SK-N-SH treated with all-trans-retinoic acid at 6 μM for 48 hours (cell line): ENCODE measurements at regions not wholly inside any gene's neighbourhood (a gene's known extent, or its start where the extent isn't known, plus 50 kb on each side); places are given as distances from the start of the nearest gene placed in this dataset.

Source experiments
- ATAC-seq: fragments of 200-7000 bp; cut with Tn5 transposase; 3 replicates; pipeline ENCODE4 v1.9.1; 2020; ENCODE audit warnings: mild to moderate bottlenecking, moderate library complexity
- ARNTL ChIP-seq: fragments of 450-650 bp; formaldehyde crosslinking; IDR thresholded peaks from 2 replicates; pipeline ENCODE4 v1.5.0; 2020; ENCODE audit warnings: low read depth, mild to moderate bottlenecking, moderate library complexity, borderline replicate concordance
- BACH2 ChIP-seq: fragments of 250-450 bp; sonication (Bioruptor Pico); IDR thresholded peaks from 2 replicates; pipeline ENCODE4 v1.9.0; 2021; ENCODE audit warnings: mild to moderate bottlenecking, borderline replicate concordance
- CSDC2 ChIP-seq: fragments of 250-450 bp; sonication (Bioruptor Pico); IDR thresholded peaks from 2 replicates; pipeline ENCODE4 v1.5.0; 2020; ENCODE audit warnings: mild to moderate bottlenecking, moderate library complexity
- ESRRG ChIP-seq: fragments of 250-450 bp; sonication (Bioruptor Pico); IDR thresholded peaks from 2 replicates; pipeline ENCODE4 v1.6.1; 2021; ENCODE audit warnings: mild to moderate bottlenecking
- GLIS3 ChIP-seq: fragments of 250-450 bp; sonication (Bioruptor Pico); IDR thresholded peaks from 2 replicates; pipeline ENCODE4 v1.5.0; 2020; ENCODE audit warnings: mild to moderate bottlenecking, moderate library complexity
- OSR1 ChIP-seq: fragments of 250-450 bp; sonication (Bioruptor Pico); IDR thresholded peaks from 2 replicates; pipeline ENCODE4 v1.8.0; 2022; ENCODE audit warnings: moderate library complexity, mild to moderate bottlenecking, inconsistent platforms
- PPARA ChIP-seq: fragments of 250-450 bp; sonication (Bioruptor Pico); IDR thresholded peaks from 2 replicates; pipeline ENCODE4 v1.5.0; 2020; ENCODE audit warnings: mild to moderate bottlenecking, borderline replicate concordance
- RARB ChIP-seq: fragments of 250-450 bp; sonication (Bioruptor Pico); IDR thresholded peaks from 2 replicates; pipeline ENCODE4 v1.8.0; 2021; ENCODE audit warnings: mild to moderate bottlenecking, moderate library complexity
- SNAI2 ChIP-seq: fragments of 250-450 bp; sonication (Bioruptor Pico); IDR thresholded peaks from 2 replicates; pipeline ENCODE4 v1.5.0; 2020; ENCODE audit warnings: mild to moderate bottlenecking, moderate library complexity
- TCF4 ChIP-seq: fragments of 250-450 bp; sonication (Bioruptor Pico); IDR thresholded peaks from 2 replicates; pipeline ENCODE4 v1.8.0; 2021; ENCODE audit warnings: mild to moderate bottlenecking, moderate library complexity, borderline replicate concordance
- TOX ChIP-seq: fragments of 250-450 bp; sonication (Bioruptor Pico); IDR thresholded peaks from 2 replicates; pipeline ENCODE4 v1.8.0; 2021; ENCODE audit warnings: mild to moderate bottlenecking, moderate library complexity, borderline replicate concordance
- ZC3H10 ChIP-seq: fragments of 250-450 bp; sonication (Bioruptor Pico); IDR thresholded peaks from 2 replicates; pipeline ENCODE4 v1.5.1; 2021; ENCODE audit warnings: mild to moderate bottlenecking, moderate library complexity
- ZFP3 ChIP-seq: fragments of 250-450 bp; sonication (Bioruptor Pico); IDR thresholded peaks from 2 replicates; pipeline ENCODE4 v1.5.0; 2020; ENCODE audit warnings: mild to moderate bottlenecking, moderate library complexity
- ZFP30 ChIP-seq: fragments of 450-650 bp; formaldehyde crosslinking; IDR thresholded peaks from 2 replicates; pipeline ENCODE4 v1.5.0; 2022; ENCODE audit warnings: mild to moderate bottlenecking, moderate library complexity
- ZNF70 ChIP-seq: fragments of 450-650 bp; formaldehyde crosslinking; IDR thresholded peaks from 2 replicates; pipeline ENCODE4 v1.5.0; 2020; ENCODE audit warnings: mild to moderate bottlenecking, moderate library complexity
- ZNF8 ChIP-seq: fragments of 450-650 bp; formaldehyde crosslinking; IDR thresholded peaks from 2 replicates; pipeline ENCODE4 v1.5.0; 2020; ENCODE audit warnings: mild to moderate bottlenecking, moderate library complexity
- TF ChIP-seq, protein P1 (sequence below): fragments of 250-450 bp; sonication (Bioruptor Pico); IDR thresholded peaks from 2 replicates; pipeline ENCODE4 v1.8.0; 2021; ENCODE audit warnings: low read depth, mild to moderate bottlenecking, moderate library complexity, borderline replicate concordance
- TF ChIP-seq, protein P2 (sequence below): fragments of 250-450 bp; sonication (Bioruptor Pico); IDR thresholded peaks from 2 replicates; pipeline ENCODE4 v1.5.0; 2020; ENCODE audit warnings: mild to moderate bottlenecking, moderate library complexity
- TF ChIP-seq, protein P3 (sequence below): fragments of 250-450 bp; sonication (Bioruptor Pico); IDR thresholded peaks from 2 replicates; pipeline ENCODE4 v1.5.1; 2021; ENCODE audit warnings: mild to moderate bottlenecking, moderate library complexity

DNA sequence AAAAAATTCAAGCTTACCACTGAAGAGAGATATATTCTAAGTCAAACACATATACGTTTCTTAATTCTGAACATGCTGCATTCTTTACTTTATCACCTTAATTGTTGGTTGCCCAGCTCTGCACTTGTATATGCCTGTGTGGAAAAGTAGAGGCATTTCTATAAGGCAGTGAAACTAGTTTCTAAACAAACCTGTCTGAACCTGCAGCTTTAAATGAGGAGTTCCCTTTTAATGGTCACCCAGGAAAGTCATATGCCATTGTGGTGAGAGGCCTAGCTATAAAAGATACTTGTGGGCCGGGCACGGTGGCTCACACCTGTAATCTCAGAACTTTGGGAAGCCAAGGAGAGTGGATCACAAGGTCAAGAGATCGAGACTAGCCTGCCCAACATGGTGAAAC, 147.4 kb upstream of the RXFP1 start:
- ATAC-seq, result no peak
- TF ChIP-seq ESRRG, result no peak
- TF ChIP-seq TOX, result no peak
- TF ChIP-seq, protein P1, sequence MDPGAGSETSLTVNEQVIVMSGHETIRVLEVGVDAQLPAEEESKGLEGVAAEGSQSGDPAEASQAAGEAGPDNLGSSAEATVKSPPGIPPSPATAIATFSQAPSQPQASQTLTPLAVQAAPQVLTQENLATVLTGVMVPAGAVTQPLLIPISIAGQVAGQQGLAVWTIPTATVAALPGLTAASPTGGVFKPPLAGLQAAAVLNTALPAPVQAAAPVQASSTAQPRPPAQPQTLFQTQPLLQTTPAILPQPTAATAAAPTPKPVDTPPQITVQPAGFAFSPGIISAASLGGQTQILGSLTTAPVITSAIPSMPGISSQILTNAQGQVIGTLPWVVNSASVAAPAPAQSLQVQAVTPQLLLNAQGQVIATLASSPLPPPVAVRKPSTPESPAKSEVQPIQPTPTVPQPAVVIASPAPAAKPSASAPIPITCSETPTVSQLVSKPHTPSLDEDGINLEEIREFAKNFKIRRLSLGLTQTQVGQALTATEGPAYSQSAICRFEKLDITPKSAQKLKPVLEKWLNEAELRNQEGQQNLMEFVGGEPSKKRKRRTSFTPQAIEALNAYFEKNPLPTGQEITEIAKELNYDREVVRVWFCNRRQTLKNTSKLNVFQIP (CRISPR knock-in tag), result no peak
- no peak for TF ChIP-seq ZNF8
- no peak for TF ChIP-seq ZFP3 (CRISPR knock-in tag)
- TF ChIP-seq, all 23 proteins: peak for 0

DNA sequence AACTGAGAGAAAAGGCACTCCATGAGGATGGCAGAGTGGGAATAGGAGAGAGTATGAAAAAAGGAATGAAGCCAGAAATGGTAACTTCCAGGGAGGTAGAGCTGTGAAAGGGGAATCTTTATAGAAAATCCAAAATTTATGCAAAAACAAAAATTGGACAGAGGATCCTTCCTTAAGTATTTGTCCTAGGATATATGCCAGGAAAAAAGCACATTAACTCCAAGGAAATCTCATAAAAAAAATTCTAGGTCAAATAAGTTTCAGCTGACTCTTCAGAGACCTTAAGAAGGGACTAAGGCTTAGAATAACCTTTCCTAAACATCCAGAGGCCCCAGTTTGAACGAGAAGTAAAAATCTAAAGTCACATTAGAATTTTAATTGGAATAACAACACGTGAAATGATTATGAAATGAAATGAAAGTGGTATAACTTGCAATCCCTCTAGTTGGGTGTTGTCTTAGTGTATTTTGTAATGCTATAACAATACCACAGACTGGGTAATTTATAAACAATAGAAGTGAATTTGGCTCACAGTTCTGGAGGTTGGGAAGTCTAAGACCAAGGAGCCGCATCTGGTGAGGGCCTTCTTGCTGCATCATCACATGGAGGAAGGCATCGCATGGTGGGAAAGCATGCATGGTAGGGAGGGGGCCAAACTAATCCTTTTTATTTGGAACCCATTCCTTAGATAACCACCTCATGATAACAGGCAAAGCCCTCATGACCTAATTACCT, 145.4 kb upstream of the RXFP1 start:
- ATAC-seq, result no peak
- no peak for TF ChIP-seq PPARA (CRISPR knock-in tag)
- no peak for TF ChIP-seq RARB
- TF ChIP-seq SNAI2, result no peak
- TF ChIP-seq CSDC2 (CRISPR knock-in tag), result no peak
- no peak for TF ChIP-seq TCF4 (CRISPR knock-in tag)
- TF ChIP-seq, protein P1 (CRISPR knock-in tag), result no peak
- no peak for TF ChIP-seq BACH2 (CRISPR knock-in tag)

DNA sequence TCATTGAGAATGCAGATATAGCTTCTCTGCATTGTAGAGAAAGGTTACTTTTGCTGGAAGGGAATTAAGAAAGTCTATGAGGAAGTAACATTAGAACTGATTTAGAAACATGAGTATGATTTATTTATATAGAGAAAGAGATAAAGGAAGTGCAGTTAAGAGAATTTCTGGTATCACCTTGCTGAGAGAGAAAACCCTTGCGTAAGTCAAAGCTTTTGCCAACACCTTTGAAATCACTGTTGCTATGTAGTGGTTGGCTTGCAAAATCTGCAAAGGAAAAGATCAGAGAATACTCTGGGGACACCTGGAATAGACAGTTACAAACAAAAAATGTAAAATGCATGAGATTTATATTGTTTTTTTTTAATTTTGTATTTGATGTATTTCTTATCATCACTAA, 137.3 kb upstream of the RXFP1 start:
- TF ChIP-seq ZC3H10, result no peak
- TF ChIP-seq, protein P1 (CRISPR knock-in tag), result no peak
- TF ChIP-seq TCF4 (CRISPR knock-in tag), result no peak
- ATAC-seq, result no peak

DNA sequence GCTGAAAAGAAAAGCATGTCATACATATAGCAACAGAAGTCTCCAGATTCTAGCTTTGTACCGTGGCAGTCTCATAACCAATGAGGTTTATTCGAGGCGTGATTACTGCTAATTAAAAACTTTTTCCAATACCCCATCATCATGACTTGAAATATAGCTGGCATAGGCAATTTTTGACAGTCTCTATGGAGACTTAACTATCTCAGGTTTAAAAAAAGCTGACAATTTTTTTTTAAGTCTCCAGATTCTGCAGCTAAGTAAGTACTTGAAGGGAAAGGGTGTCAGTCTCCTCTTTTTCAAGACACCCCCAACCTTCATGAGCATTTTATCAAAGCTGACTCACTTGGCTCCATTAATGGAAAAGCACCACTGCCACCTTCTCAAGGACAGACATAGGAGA, 126.3 kb upstream of the RXFP1 start:
- no peak for ATAC-seq
- TF ChIP-seq BACH2 (CRISPR knock-in tag) (no peak), OSR1 (CRISPR knock-in tag) (no peak), CSDC2 (CRISPR knock-in tag) (no peak), ZFP30 (CRISPR knock-in tag) (no peak), SNAI2 (no peak), GLIS3 (no peak), ARNTL (CRISPR knock-in tag) (no peak), ZNF70 (CRISPR knock-in tag) (no peak), ESRRG (no peak)
- TF ChIP-seq, protein P2, sequence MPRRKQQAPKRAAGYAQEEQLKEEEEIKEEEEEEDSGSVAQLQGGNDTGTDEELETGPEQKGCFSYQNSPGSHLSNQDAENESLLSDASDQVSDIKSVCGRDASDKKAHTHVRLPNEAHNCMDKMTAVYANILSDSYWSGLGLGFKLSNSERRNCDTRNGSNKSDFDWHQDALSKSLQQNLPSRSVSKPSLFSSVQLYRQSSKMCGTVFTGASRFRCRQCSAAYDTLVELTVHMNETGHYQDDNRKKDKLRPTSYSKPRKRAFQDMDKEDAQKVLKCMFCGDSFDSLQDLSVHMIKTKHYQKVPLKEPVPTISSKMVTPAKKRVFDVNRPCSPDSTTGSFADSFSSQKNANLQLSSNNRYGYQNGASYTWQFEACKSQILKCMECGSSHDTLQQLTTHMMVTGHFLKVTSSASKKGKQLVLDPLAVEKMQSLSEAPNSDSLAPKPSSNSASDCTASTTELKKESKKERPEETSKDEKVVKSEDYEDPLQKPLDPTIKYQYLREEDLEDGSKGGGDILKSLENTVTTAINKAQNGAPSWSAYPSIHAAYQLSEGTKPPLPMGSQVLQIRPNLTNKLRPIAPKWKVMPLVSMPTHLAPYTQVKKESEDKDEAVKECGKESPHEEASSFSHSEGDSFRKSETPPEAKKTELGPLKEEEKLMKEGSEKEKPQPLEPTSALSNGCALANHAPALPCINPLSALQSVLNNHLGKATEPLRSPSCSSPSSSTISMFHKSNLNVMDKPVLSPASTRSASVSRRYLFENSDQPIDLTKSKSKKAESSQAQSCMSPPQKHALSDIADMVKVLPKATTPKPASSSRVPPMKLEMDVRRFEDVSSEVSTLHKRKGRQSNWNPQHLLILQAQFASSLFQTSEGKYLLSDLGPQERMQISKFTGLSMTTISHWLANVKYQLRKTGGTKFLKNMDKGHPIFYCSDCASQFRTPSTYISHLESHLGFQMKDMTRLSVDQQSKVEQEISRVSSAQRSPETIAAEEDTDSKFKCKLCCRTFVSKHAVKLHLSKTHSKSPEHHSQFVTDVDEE (CRISPR knock-in tag), result no peak
- TF ChIP-seq, protein P3, sequence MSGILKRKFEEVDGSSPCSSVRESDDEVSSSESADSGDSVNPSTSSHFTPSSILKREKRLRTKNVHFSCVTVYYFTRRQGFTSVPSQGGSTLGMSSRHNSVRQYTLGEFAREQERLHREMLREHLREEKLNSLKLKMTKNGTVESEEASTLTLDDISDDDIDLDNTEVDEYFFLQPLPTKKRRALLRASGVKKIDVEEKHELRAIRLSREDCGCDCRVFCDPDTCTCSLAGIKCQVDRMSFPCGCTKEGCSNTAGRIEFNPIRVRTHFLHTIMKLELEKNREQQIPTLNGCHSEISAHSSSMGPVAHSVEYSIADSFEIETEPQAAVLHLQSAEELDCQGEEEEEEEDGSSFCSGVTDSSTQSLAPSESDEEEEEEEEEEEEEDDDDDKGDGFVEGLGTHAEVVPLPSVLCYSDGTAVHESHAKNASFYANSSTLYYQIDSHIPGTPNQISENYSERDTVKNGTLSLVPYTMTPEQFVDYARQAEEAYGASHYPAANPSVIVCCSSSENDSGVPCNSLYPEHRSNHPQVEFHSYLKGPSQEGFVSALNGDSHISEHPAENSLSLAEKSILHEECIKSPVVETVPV, result no peak
